Calu3 (cell line): ENCODE measurements at regions not wholly inside any gene's neighbourhood (a gene's known extent, or its start where the extent isn't known, plus 50 kb on each side); places are given as distances from the start of the nearest gene placed in this dataset.

Experiments used
- BruUV-seq: library from RNA; stranded (reverse); fragments of 400-500 nt; replicated peaks from 2 replicates; lab custom pipeline; 2021; lab: Mats Ljungman, UMichigan
- CTCF ChIA-PET: fragments of 300-600 bp; sonication (Branson Sonifier 250); formaldehyde crosslinking; loops from one replicate; lab custom pipeline; 2022; ENCODE audit warnings: antibody characterized with exemption; lab: Charles Lee
- DNase-seq: peaks from one replicate; pipeline ENCODE4 v3.0.0; 2022
- H3K27ac Mint-ChIP-seq: one replicate; pipeline ENCODE4 v1.8.0; 2022; ENCODE audit warnings: mixed read lengths; ENCODE audit not compliant: unreplicated experiment
- H3K27me3 Mint-ChIP-seq: one replicate; pipeline ENCODE4 v1.8.0; 2022; ENCODE audit warnings: mixed read lengths; ENCODE audit not compliant: unreplicated experiment
- H3K36me3 Mint-ChIP-seq: one replicate; pipeline ENCODE4 v1.8.0; 2022; ENCODE audit warnings: mild to moderate bottlenecking, moderate library complexity, mixed read lengths; ENCODE audit not compliant: insufficient read depth, unreplicated experiment
- H3K4me1 Mint-ChIP-seq: one replicate; pipeline ENCODE4 v1.8.0; 2022; ENCODE audit warnings: mild to moderate bottlenecking, low read depth, mixed read lengths; ENCODE audit not compliant: unreplicated experiment
- H3K4me3 Mint-ChIP-seq: one replicate; pipeline ENCODE4 v1.8.0; 2022; ENCODE audit warnings: mild to moderate bottlenecking, low read depth, moderate library complexity, mixed read lengths; ENCODE audit not compliant: unreplicated experiment
- H3K9me3 Mint-ChIP-seq: one replicate; pipeline ENCODE4 v1.8.0; 2022; ENCODE audit warnings: low read depth, mixed read lengths; ENCODE audit not compliant: unreplicated experiment
- CTCF ChIP-seq: fragments of 200-600 bp; IDR thresholded peaks from one replicate; pipeline ENCODE4 v1.8.0; 2022; ENCODE audit warnings: antibody characterized with exemption; ENCODE audit not compliant: unreplicated experiment
- intact Hi-C: fragments of 100-400 bp; cut with micrococcal nuclease; formaldehyde crosslinking; loops from one replicate; pipeline ENCODE4 v1.10.0; 2022; ENCODE audit not compliant: unreplicated experiment

GRCh38 chrX:85444613-85445012 lies 65.1 kb upstream of the POF1B start:
- BruUV-seq: no TSS peak
- intact Hi-C loops: no loop called here
- CTCF ChIA-PET: no interaction called here

More at GRCh38 chrX:85444613-85445012, 65.1 kb upstream of the POF1B start:
- H3K4me3 Mint-ChIP-seq: no peak overlapping the region
- H3K9me3 Mint-ChIP-seq: peaks cover 8% of the 10 kb centered on the region
- H3K27me3 Mint-ChIP-seq: no peaks in the 10 kb centered on the region
- H3K27ac Mint-ChIP-seq: no peak overlapping the region
- no peak for TF ChIP-seq CTCF
- H3K4me1 Mint-ChIP-seq: no peaks in the 10 kb centered on the region
- DNase-seq: no peak
- no peaks in the 10 kb centered on the region for H3K36me3 Mint-ChIP-seq
